GM10266 (cell line): ENCODE measurements at regions not wholly inside any gene's neighbourhood (a gene's known extent, or its start where the extent isn't known, plus 50 kb on each side); places are given as distances from the start of the nearest gene placed in this dataset.
"Not testable (repeated sequence)": the region's sequence is repeated elsewhere in the genome, so short reads cannot be mapped to it uniquely, and the experiment has no call there.

ENCODE experiments used
- DNase-seq: peaks from one replicate; pipeline ENCODE4 v3.0.0; 2012; ENCODE audit errors: extremely low spot score
- CTCF ChIP-seq: IDR thresholded peaks from 2 replicates; pipeline ENCODE4 v1.5.1; 2012; ENCODE audit warnings: mild to moderate bottlenecking, low read depth; ENCODE audit not compliant: control insufficient read depth, insufficient read depth; ENCODE audit errors: missing control alignments

- no peak for DNase-seq
- TF ChIP-seq CTCF = no peak
These were observed 553.4 kb downstream of the GOLGA6L6 start for GRCh38 chr15:19988094-19988660.

- no peak for TF ChIP-seq CTCF
- no peak for DNase-seq
These were observed 554.1 kb downstream of the GOLGA6L6 start for GRCh38 chr15:19987389-19988048.

DNA sequence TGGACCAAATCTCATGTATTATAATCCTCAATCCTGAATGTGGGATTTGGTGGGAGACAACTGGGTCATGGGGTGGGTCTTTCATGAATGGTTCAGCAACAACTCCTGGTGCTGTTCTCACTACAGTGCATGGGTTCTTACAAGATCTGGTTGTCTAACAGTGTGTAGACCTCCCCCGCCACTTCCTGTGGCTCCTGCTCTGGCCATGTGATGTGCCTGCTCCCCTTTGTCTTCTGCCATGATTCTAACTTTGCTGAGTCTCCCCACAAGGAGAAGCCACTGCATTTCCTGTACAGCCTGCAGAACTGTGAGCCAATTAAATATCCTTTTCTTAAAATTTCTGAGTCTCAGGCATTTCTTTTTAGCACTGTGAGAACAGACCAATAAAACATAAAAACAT lies 557.5 kb downstream of the GOLGA6L6 start:
- TF ChIP-seq CTCF = no peak
- no peak for DNase-seq

DNA sequence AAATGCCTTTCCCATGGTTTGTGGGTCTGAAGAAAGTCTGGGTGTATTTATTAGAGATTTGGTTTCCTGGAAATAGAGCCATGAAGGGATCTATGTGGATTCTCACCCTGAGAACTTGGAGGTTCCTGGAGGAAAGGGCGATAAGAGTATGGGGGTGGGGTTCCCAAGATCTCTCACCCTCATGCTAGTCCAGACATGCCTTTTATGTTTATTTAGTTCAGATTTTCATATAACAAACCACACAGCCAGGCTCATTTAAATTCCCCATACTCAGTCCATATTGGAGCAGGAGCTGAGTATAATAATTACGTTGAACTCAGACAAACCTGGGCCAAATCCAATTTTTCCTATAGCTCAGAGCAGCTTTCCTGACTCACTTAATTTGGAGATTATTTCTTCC lies 566.6 kb downstream of the GOLGA6L6 start:
- no peak for DNase-seq
- TF ChIP-seq CTCF = no peak

DNA sequence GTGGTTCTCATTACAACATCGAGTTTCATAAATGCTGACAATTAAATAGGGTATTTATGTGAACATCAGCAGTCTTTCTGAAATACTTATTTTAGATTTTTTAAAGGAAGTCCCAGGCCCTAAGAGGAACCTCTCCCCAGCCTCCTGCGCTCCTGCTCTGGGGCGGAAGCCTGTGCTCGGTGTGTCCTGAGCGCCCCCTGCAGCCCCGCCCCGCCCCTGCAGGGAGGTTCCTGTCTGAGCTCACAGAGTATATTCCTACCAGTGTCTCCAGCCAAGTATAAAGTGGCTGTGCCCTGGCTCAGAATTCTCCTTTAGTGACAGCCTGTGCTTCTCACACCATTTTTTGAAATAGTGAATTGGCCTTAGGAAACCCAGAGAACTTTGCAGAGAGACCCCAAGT lies 567.9 kb downstream of the GOLGA6L6 start:
- no peak for TF ChIP-seq CTCF
- DNase-seq = no peak

- DNase-seq = not testable (repeated sequence)
These were observed 569.0 kb downstream of the GOLGA6L6 start for GRCh38 chr15:19972582-19972981.

DNA sequence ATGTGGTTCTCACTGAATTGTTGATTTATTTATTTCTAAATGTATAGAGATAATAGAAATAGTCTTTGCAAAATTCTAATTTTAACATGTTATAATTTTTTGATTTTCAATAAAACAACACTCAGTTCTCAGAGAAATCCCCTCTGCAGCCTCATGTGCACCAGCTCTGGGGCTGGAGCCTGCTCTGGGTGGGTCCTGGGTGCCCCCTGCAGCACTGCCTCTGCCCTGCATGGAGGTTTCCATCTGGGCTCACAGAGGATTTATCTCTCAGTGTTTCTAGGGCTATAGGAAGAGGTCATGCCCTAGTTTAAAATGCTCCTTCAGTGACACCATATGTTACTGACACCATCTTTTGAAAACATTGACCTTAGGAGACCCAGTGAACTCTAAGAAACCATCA lies 576.0 kb downstream of the GOLGA6L6 start:
- not testable (repeated sequence) for DNase-seq

DNA sequence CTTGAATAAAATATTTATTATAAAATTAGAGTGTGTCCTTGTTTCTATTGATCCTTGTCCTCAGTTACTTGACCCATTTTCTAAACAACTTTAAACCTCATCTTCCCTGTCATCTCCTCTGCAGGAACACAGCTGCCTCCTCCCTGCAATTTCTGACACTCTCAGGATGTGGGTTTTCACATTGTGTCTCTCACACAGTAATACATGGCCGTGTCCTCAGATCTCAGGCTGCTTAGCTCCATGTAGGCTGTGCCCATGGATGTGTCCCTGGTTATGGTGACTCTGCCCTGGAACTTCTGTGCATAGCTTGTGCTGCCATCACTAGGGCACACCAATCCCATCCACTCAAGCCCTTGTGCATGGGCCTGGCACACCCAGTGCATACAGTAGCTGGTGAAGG lies 577.1 kb downstream of the GOLGA6L6 start:
- DNase-seq = not testable (repeated sequence)

DNA sequence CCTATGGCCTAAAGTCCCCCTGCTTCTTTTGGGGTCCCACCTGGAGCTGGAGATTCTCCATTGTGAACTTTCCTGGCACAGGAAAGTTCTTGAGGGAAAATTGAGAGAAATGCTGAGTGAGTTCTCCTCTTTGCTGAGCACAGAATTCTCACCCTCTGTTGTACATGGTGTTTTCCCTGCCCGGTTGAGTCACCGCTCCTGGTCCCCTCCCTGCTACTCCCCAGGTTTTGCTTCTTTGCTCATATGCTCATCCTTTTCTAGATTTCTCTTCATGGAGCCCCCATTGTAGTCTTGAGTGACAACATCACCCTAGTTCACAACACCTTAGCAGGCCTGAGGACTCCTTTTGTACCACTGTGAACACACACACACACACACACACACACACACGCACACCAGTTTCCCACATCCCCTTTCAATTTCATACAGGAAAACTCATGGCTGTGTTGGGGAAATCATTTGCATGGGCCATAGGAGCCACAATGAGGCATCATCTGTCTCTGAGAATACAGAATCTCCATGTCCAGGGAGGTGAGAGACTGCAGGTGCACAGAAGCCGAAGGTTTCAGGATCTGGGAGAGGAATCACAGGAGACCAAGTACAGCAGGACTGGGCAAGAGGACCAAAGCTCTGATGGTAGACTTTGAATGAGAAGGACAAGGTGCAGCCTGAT lies 585.3 kb downstream of the GOLGA6L6 start:
- DNase-seq = no peak
- no peak for TF ChIP-seq CTCF
